Glutamatergic neuron (in vitro differentiated cells): ENCODE measurements at regions not wholly inside any gene's neighbourhood (a gene's known extent, or its start where the extent isn't known, plus 50 kb on each side); places are given as distances from the start of the nearest gene placed in this dataset.

ENCODE experiments used
- DNase-seq: peaks from one replicate; pipeline ENCODE4 v3.0.0; 2022
- H3K27ac Mint-ChIP-seq: one replicate; pipeline ENCODE4 v1.8.0; 2020; ENCODE audit warnings: mild to moderate bottlenecking, mixed read lengths, inconsistent platforms; ENCODE audit not compliant: unreplicated experiment
- H3K27me3 Mint-ChIP-seq: one replicate; pipeline ENCODE4 v1.8.0; 2020; ENCODE audit warnings: mild to moderate bottlenecking, moderate library complexity, mixed read lengths, inconsistent platforms; ENCODE audit not compliant: unreplicated experiment
- H3K36me3 Mint-ChIP-seq: one replicate; pipeline ENCODE4 v1.8.0; 2020; ENCODE audit warnings: mild to moderate bottlenecking, mixed read lengths, inconsistent platforms; ENCODE audit not compliant: unreplicated experiment
- H3K4me1 Mint-ChIP-seq: one replicate; pipeline ENCODE4 v1.8.0; 2020; ENCODE audit warnings: mild to moderate bottlenecking, low read depth, mixed read lengths, inconsistent platforms; ENCODE audit not compliant: unreplicated experiment
- H3K4me3 Mint-ChIP-seq: one replicate; pipeline ENCODE4 v1.8.0; 2020; ENCODE audit warnings: mild to moderate bottlenecking, mixed read lengths, inconsistent platforms; ENCODE audit not compliant: unreplicated experiment
- H3K9me3 Mint-ChIP-seq: one replicate; pipeline ENCODE4 v1.8.0; 2020; ENCODE audit warnings: mild to moderate bottlenecking, moderate library complexity, mixed read lengths, inconsistent platforms; ENCODE audit not compliant: unreplicated experiment
- TF ChIP-seq, protein P1 (sequence below): fragments of 200-600 bp; sonication (generic); IDR thresholded peaks from one replicate; pipeline ENCODE4 v1.5.0; 2021; ENCODE audit not compliant: partially characterized antibody, unreplicated experiment

DNA sequence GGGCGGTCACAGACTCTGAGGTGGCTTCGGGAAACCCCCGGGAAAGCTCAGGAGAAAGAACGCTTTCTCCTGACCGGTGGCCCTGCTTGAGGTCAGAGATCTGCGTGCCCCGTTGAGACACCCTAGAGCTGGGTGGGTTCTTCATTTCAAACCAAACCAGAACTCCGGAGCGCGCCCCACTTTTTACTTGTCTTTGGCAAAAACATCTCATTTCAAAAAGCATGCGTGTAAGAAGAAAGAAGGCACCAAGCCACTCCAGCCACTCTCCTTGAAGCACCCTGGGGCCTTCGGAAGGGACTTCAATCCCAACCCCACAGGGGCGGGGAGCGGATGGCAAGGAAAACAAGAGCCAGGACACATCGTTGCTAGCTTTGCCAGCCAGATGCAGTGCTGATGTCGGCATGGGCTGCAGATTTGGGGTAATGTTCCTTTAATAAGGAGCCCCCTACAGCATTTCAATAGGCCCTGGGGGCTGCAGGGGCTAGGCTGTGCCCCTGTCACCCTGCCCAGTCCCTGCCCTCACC lies 171.7 kb downstream of the ERCC6L2 start:
- Mint-ChIP-seq H3K4me1 (peaks cover 6% of the 10 kb centered on the region), H3K9me3 (peaks cover 2% of the 10 kb centered on the region), H3K4me3 (no peak overlapping the region), H3K36me3 (no peaks in the 10 kb centered on the region), H3K27ac (no peak overlapping the region), H3K27me3 (peaks cover 6% of the 10 kb centered on the region)
- TF ChIP-seq, protein P1, sequence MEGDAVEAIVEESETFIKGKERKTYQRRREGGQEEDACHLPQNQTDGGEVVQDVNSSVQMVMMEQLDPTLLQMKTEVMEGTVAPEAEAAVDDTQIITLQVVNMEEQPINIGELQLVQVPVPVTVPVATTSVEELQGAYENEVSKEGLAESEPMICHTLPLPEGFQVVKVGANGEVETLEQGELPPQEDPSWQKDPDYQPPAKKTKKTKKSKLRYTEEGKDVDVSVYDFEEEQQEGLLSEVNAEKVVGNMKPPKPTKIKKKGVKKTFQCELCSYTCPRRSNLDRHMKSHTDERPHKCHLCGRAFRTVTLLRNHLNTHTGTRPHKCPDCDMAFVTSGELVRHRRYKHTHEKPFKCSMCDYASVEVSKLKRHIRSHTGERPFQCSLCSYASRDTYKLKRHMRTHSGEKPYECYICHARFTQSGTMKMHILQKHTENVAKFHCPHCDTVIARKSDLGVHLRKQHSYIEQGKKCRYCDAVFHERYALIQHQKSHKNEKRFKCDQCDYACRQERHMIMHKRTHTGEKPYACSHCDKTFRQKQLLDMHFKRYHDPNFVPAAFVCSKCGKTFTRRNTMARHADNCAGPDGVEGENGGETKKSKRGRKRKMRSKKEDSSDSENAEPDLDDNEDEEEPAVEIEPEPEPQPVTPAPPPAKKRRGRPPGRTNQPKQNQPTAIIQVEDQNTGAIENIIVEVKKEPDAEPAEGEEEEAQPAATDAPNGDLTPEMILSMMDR, result no peak
- DNase-seq, result no peak

DNA sequence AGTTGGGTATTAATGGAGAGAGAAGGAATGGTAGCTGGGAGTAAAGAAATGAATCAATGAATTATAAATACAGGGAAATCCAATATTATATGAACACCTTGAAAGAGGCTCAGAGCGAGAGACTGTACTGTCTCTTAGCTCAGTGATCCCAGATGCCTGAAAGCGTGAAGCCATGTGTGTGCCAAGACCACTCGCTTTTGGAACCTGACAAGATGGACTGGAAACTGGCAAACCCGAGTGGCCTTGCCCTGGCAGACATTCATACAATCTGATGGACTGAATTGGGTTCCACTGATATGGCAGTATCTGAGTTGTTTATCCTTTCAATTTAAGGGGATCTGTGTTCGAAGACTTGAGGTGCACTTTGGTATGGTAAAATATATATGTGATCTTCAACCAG lies 170.3 kb downstream of the ERCC6L2 start:
- no peak overlapping the region for H3K4me3 Mint-ChIP-seq
- peaks cover 6% of the 10 kb centered on the region for H3K4me1 Mint-ChIP-seq
- peaks cover 2% of the 10 kb centered on the region for H3K9me3 Mint-ChIP-seq
- H3K36me3 Mint-ChIP-seq, result no peaks in the 10 kb centered on the region
- DNase-seq, result no peak
- TF ChIP-seq, protein P1, result no peak
- H3K27me3 Mint-ChIP-seq, result peaks cover 6% of the 10 kb centered on the region
- H3K27ac Mint-ChIP-seq, result no peak overlapping the region

DNA sequence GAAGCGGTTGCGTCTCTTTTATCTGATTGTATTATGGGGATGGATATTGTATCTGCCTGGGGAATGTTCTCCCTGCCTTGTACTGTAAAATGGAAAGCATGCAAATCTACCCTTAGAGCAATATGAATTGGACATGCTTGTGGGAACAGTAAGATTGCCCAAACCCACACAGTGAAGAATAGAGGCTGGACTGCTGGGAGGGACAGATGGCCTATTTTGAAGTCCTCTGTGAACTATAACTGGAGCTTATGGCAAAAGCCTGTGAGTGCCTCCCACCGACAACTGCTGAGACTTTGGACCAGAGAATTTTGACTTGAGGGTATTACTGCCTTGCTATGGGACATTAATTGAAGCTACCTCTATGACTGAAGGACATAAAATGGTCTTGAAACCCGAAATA lies 168.9 kb downstream of the ERCC6L2 start:
- H3K4me3 Mint-ChIP-seq, result no peak overlapping the region
- no peaks in the 10 kb centered on the region for H3K9me3 Mint-ChIP-seq
- DNase-seq, result no peak
- peaks cover 5% of the 10 kb centered on the region for H3K36me3 Mint-ChIP-seq
- peaks cover 6% of the 10 kb centered on the region for H3K27me3 Mint-ChIP-seq
- H3K4me1 Mint-ChIP-seq, result peaks cover 6% of the 10 kb centered on the region
- TF ChIP-seq, protein P1, result no peak
- H3K27ac Mint-ChIP-seq, result no peak overlapping the region

DNA sequence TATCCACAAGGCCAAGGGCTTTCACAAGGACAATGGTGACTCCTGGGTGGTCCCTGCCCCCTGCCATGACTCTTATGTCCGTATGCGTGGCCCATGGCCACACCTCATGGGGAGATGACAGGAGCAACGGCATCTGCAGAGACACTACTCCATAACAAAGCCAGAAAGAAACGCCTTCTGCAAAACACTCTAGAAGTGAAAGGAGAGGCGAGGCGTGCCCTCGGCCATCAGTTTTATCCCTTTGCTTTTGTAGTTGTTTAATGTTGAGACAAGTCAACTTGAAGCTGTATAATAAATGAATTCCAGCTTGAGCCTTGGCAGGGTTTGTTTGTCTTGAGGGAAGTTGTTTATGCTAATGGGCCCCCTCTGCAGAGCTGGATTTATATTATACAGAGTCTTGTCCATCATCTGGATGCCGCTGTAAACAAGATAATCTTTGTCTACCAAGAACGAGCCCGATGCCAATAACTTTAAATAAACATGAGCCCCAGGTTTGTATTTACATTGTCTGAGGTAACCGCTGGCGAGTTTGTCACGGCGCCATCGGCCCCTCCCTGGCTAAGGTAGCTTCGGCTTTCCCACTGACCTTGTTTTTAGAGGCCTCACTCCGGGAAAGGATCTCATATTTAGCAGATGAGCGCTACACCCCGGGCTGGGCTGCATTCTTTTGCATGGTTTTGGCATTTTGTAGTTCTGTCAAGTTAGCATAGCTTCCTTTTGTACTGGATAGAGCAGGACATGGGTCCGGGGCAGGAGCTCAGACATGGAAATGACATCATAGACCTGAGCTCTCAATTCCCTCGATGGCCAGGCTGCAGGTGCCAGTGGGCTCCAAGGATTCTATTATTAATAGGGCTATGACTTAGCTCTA lies 165.3 kb downstream of the ERCC6L2 start:
- TF ChIP-seq, protein P1, result no peak
- DNase-seq, result no peak
- Mint-ChIP-seq H3K4me3 (no peak overlapping the region), H3K9me3 (peaks cover 8% of the 10 kb centered on the region), H3K27me3 (peaks cover 8% of the 10 kb centered on the region), H3K27ac (no peak overlapping the region), H3K4me1 (peaks cover 6% of the 10 kb centered on the region), H3K36me3 (peaks cover 30% of the 10 kb centered on the region)

DNA sequence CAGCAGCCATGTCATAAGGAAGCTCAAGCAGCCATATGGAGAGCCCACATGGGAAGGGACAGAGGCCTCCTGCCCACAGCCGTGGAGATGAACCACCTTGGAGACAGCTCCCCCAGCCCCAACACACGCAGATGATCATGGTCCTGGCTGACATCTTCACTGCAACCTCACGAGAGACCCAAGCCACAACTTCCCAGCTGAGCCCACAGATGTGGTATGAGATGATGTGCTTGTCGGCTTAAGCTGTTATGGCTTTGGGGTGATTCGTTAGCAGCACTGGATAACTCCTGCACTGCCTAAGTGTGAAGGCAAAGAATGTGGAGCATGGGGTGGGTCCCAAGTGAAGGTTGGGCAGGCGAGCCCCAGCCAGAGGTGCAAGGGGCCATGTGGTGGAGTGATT lies 163.4 kb downstream of the ERCC6L2 start:
- Mint-ChIP-seq H3K36me3 (peaks cover 35% of the 10 kb centered on the region), H3K9me3 (peaks cover 8% of the 10 kb centered on the region), H3K4me1 (no peaks in the 10 kb centered on the region), H3K27ac (no peak overlapping the region), H3K27me3 (peaks cover 9% of the 10 kb centered on the region), H3K4me3 (no peak overlapping the region)
- TF ChIP-seq, protein P1, result no peak
- DNase-seq, result no peak
